Naive thymus-derived CD8-positive, alpha-beta T cell (primary cell): ENCODE measurements at regions not wholly inside any gene's neighbourhood (a gene's known extent, or its start where the extent isn't known, plus 50 kb on each side); places are given as distances from the start of the nearest gene placed in this dataset.
"Not testable (repeated sequence)": the region's sequence is repeated elsewhere in the genome, so short reads cannot be mapped to it uniquely, and the experiment has no call there.

Experiments
- ATAC-seq, 2 donors: fragments of 150-1000 bp; cut with Tn5 transposase in 1 of 2; sonication (Bioruptor Pico), chemical (Tn5 transposase) in 1 of 2; 1 replicate in 1 of 2; 2 replicates in 1 of 2; pipeline ENCODE4 v1.10.0; 2021; ENCODE audit warnings: mild to moderate bottlenecking in 2 of 2, moderate library complexity in 2 of 2
- POLR2A ChIA-PET: fragments of 350-600 bp; sonication (Branson Sonifier 250); formaldehyde crosslinking; loops from one replicate; lab custom pipeline; 2021; ENCODE audit warnings: antibody characterized with exemption; lab: Charles Lee
- DNase-seq, 10 donors: peaks; one replicate each; pipeline versions ENCODE4 v3.0.0 to v3.0.0-alpha.2; 2020 to 2022
- H3K27ac Mint-ChIP-seq, 10 donors: one replicate each; pipeline ENCODE4 v1.8.0; 2020 to 2022; ENCODE audit warnings: mild to moderate bottlenecking in 10 of 10, mixed read lengths in 10 of 10, moderate library complexity in 4 of 10, inconsistent platforms in 1 of 10
- H3K27me3 Mint-ChIP-seq, 5 donors: one replicate each; pipeline ENCODE4 v1.8.0; 2021 to 2022; ENCODE audit warnings: mixed read lengths in 5 of 5
- H3K36me3 Mint-ChIP-seq, 3 donors: one replicate each; pipeline ENCODE4 v1.8.0; 2020 to 2022; ENCODE audit warnings: mixed read lengths in 3 of 3, mild to moderate bottlenecking in 2 of 3, inconsistent platforms in 1 of 3
- H3K4me1 Mint-ChIP-seq, 4 donors: one replicate each; pipeline ENCODE4 v1.8.0; 2021 to 2022; ENCODE audit warnings: mixed read lengths in 4 of 4
- H3K4me3 Mint-ChIP-seq, 10 donors: one replicate each; pipeline ENCODE4 v1.8.0; 2020 to 2022; ENCODE audit warnings: mild to moderate bottlenecking in 10 of 10, mixed read lengths in 10 of 10, moderate library complexity in 6 of 10, inconsistent platforms in 1 of 10
- H3K9me3 Mint-ChIP-seq, 9 donors: one replicate each; pipeline ENCODE4 v1.8.0; 2020 to 2022; ENCODE audit warnings: mixed read lengths in 9 of 9, mild to moderate bottlenecking in 3 of 9, inconsistent platforms in 1 of 9, moderate library complexity in 1 of 9

GRCh38 chr4:160117686-160118085, 1014.8 kb downstream of the RAPGEF2 start:
- no peak overlapping the region for H3K27ac Mint-ChIP-seq
- H3K36me3 Mint-ChIP-seq, result no peaks in the 10 kb centered on the region
- no peak overlapping the region for H3K4me3 Mint-ChIP-seq
- no peaks in the 10 kb centered on the region for H3K27me3 Mint-ChIP-seq
- H3K4me1 Mint-ChIP-seq, result no peaks in the 10 kb centered on the region
- POLR2A ChIA-PET, result no interaction called here
- peaks cover 0 to 26% (median 13%) of the 10 kb centered on the region in 9 donors for H3K9me3 Mint-ChIP-seq
- DNase-seq, result no peak
- no peak for ATAC-seq

GRCh38 chr4:160125576-160126287, 1022.9 kb downstream of the RAPGEF2 start:
- peak overlapping the region in 4 of 10 donors; percentile 36 to 65 (median 50) for H3K4me3 Mint-ChIP-seq
- H3K27ac Mint-ChIP-seq, result peak overlapping the region in 2 of 10 donors; percentile 19 to 66
- peak in 2 of 10 donors; percentile 3 to 17 for DNase-seq
- H3K36me3 Mint-ChIP-seq, H3K27me3 Mint-ChIP-seq, POLR2A ChIA-PET, ATAC-seq, H3K4me1 Mint-ChIP-seq: not testable (repeated sequence)
- H3K9me3 Mint-ChIP-seq, result peaks cover 0 to 11% (median 2%) of the 10 kb centered on the region in 9 donors

- Mint-ChIP-seq H3K27ac (no peak overlapping the region), H3K36me3 (peaks cover 0 to 1% (median 0%) of the 10 kb centered on the region in 3 donors), H3K27me3 (no peaks in the 10 kb centered on the region), H3K9me3 (peaks cover 5 to 22% (median 10%) of the 10 kb centered on the region in 9 donors), H3K4me3 (no peak overlapping the region), H3K4me1 (no peaks in the 10 kb centered on the region)
- no peak for DNase-seq
- ATAC-seq, result no peak
- POLR2A ChIA-PET, result no interaction called here
Observed at GRCh38 chr4:160127211-160127610, 1024.3 kb downstream of the RAPGEF2 start.

GRCh38 chr4:160129439-160129838, 1026.6 kb downstream of the RAPGEF2 start:
- no peaks in the 10 kb centered on the region for H3K4me1 Mint-ChIP-seq
- POLR2A ChIA-PET, result no interaction called here
- H3K9me3 Mint-ChIP-seq, result peaks cover 17 to 31% (median 23%) of the 10 kb centered on the region in 9 donors
- ATAC-seq (no peak), DNase-seq (no peak)
- peaks cover 0 to 9% (median 0%) of the 10 kb centered on the region in 3 donors for H3K36me3 Mint-ChIP-seq
- H3K27me3 Mint-ChIP-seq, result no peaks in the 10 kb centered on the region
- no peak overlapping the region for H3K27ac Mint-ChIP-seq
- no peak overlapping the region for H3K4me3 Mint-ChIP-seq

GRCh38 chr4:160136021-160136420, 1033.1 kb downstream of the RAPGEF2 start:
- no peak for DNase-seq
- Mint-ChIP-seq H3K4me1 (no peaks in the 10 kb centered on the region), H3K27me3 (no peaks in the 10 kb centered on the region), H3K36me3 (peaks cover 0 to 9% (median 0%) of the 10 kb centered on the region in 3 donors), H3K9me3 (peaks cover 15 to 71% (median 27%) of the 10 kb centered on the region in 9 donors), H3K4me3 (no peak overlapping the region), H3K27ac (no peak overlapping the region)
- POLR2A ChIA-PET, result no interaction called here
- ATAC-seq, result no peak

GRCh38 chr4:160141206-160141605, 1038.3 kb downstream of the RAPGEF2 start:
- no peak overlapping the region for H3K4me3 Mint-ChIP-seq
- POLR2A ChIA-PET, result no interaction called here
- H3K9me3 Mint-ChIP-seq, result peaks cover 0 to 40% (median 6%) of the 10 kb centered on the region in 9 donors
- no peak for ATAC-seq
- DNase-seq, result no peak
- no peaks in the 10 kb centered on the region for H3K27me3 Mint-ChIP-seq
- peaks cover 0 to 4% (median 0%) of the 10 kb centered on the region in 3 donors for H3K36me3 Mint-ChIP-seq
- no peaks in the 10 kb centered on the region for H3K4me1 Mint-ChIP-seq
- no peak overlapping the region for H3K27ac Mint-ChIP-seq

- H3K36me3 Mint-ChIP-seq, result peaks cover 0 to 4% (median 0%) of the 10 kb centered on the region in 3 donors
- no peak for DNase-seq
- H3K27ac Mint-ChIP-seq, result no peak overlapping the region
- POLR2A ChIA-PET, result no interaction called here
- no peak overlapping the region for H3K4me3 Mint-ChIP-seq
- no peak for ATAC-seq
- H3K9me3 Mint-ChIP-seq, result peaks cover 0 to 28% (median 4%) of the 10 kb centered on the region in 9 donors
- no peaks in the 10 kb centered on the region for H3K4me1 Mint-ChIP-seq
- H3K27me3 Mint-ChIP-seq, result no peaks in the 10 kb centered on the region
Observed at GRCh38 chr4:160142579-160142978, 1039.7 kb downstream of the RAPGEF2 start.

GRCh38 chr4:160143574-160143973, 1040.7 kb downstream of the RAPGEF2 start:
- DNase-seq (no peak), ATAC-seq (no peak)
- Mint-ChIP-seq H3K4me1 (no peaks in the 10 kb centered on the region), H3K27ac (no peak overlapping the region), H3K36me3 (peaks cover 0 to 4% (median 0%) of the 10 kb centered on the region in 3 donors), H3K4me3 (no peak overlapping the region), H3K27me3 (no peaks in the 10 kb centered on the region), H3K9me3 (peaks cover 0 to 28% (median 4%) of the 10 kb centered on the region in 9 donors)
- POLR2A ChIA-PET, result no interaction called here

- ATAC-seq (no peak), DNase-seq (no peak)
- no peak overlapping the region for H3K4me3 Mint-ChIP-seq
- H3K27me3 Mint-ChIP-seq, result no peaks in the 10 kb centered on the region
- H3K36me3 Mint-ChIP-seq, result no peaks in the 10 kb centered on the region
- H3K27ac Mint-ChIP-seq, result no peak overlapping the region
- peaks cover 0 to 17% (median 5%) of the 10 kb centered on the region in 9 donors for H3K9me3 Mint-ChIP-seq
- no peaks in the 10 kb centered on the region for H3K4me1 Mint-ChIP-seq
- POLR2A ChIA-PET, result no interaction called here
Observed at GRCh38 chr4:160159457-160159856, 1056.6 kb downstream of the RAPGEF2 start.

GRCh38 chr4:160161026-160161425, 1058.1 kb downstream of the RAPGEF2 start:
- DNase-seq (no peak), ATAC-seq (no peak)
- Mint-ChIP-seq H3K36me3 (no peaks in the 10 kb centered on the region), H3K4me3 (no peak overlapping the region), H3K9me3 (peaks cover 0 to 22% (median 6%) of the 10 kb centered on the region in 9 donors), H3K27ac (no peak overlapping the region), H3K27me3 (no peaks in the 10 kb centered on the region), H3K4me1 (no peaks in the 10 kb centered on the region)
- POLR2A ChIA-PET, result no interaction called here

- no peaks in the 10 kb centered on the region for H3K36me3 Mint-ChIP-seq
- no peaks in the 10 kb centered on the region for H3K27me3 Mint-ChIP-seq
- H3K9me3 Mint-ChIP-seq, result peaks cover 4 to 40% (median 10%) of the 10 kb centered on the region in 9 donors
- DNase-seq (no peak), ATAC-seq (no peak)
- no peak overlapping the region for H3K4me3 Mint-ChIP-seq
- POLR2A ChIA-PET, result no interaction called here
- peak overlapping the region in 1 of 10 donors; percentile 68 for H3K27ac Mint-ChIP-seq
- H3K4me1 Mint-ChIP-seq, result no peaks in the 10 kb centered on the region
Observed at GRCh38 chr4:160175064-160175643, 1072.3 kb downstream of the RAPGEF2 start.

- ATAC-seq, result no peak
- no peak overlapping the region for H3K27ac Mint-ChIP-seq
- H3K4me3 Mint-ChIP-seq, result no peak overlapping the region
Observed at GRCh38 chr4:160180211-160180610, 1077.3 kb downstream of the RAPGEF2 start.

GRCh38 chr4:160182727-160183126, 1079.8 kb downstream of the RAPGEF2 start:
- Mint-ChIP-seq H3K9me3 (peaks cover 0 to 23% (median 6%) of the 10 kb centered on the region in 9 donors), H3K4me1 (no peaks in the 10 kb centered on the region), H3K27me3 (no peaks in the 10 kb centered on the region), H3K4me3 (no peak overlapping the region), H3K27ac (no peak overlapping the region), H3K36me3 (no peaks in the 10 kb centered on the region)
- ATAC-seq, result no peak
- no peak for DNase-seq
- POLR2A ChIA-PET, result no interaction called here

More at GRCh38 chr4:160180211-160180610, 1077.3 kb downstream of the RAPGEF2 start:
- POLR2A ChIA-PET, result no interaction called here
- no peak for DNase-seq
- H3K36me3 Mint-ChIP-seq, result no peaks in the 10 kb centered on the region
- H3K27me3 Mint-ChIP-seq, result no peaks in the 10 kb centered on the region
- no peaks in the 10 kb centered on the region for H3K4me1 Mint-ChIP-seq
- H3K9me3 Mint-ChIP-seq, result peaks cover 0 to 27% (median 4%) of the 10 kb centered on the region in 9 donors
